Central memory CD8-positive, alpha-beta T cell (primary cell): ENCODE measurements at regions not wholly inside any gene's neighbourhood (a gene's known extent, or its start where the extent isn't known, plus 50 kb on each side); places are given as distances from the start of the nearest gene placed in this dataset.

Source experiments
- ATAC-seq: fragments of 150-1000 bp; cut with Tn5 transposase; replicated peaks from 2 replicates; pipeline ENCODE4 v1.10.0; 2022; ENCODE audit warnings: mild to moderate bottlenecking, moderate FRiP score, moderate number of reproducible peaks; ENCODE audit not compliant: poor library complexity, severe bottlenecking; ENCODE audit errors: extremely low read depth
- DNase-seq, 2 donors: peaks; one replicate each; pipeline ENCODE4 v3.0.0; 2021; ENCODE audit warnings: low spot score in 2 of 2
- H3K27ac Mint-ChIP-seq: one replicate; pipeline ENCODE4 v1.8.0; 2022; ENCODE audit warnings: low read depth, mild to moderate bottlenecking, moderate library complexity, mixed read lengths
- H3K27me3 Mint-ChIP-seq: one replicate; pipeline ENCODE4 v1.8.0; 2022; ENCODE audit warnings: mixed read lengths
- H3K36me3 Mint-ChIP-seq: one replicate; pipeline ENCODE4 v1.8.0; 2022; ENCODE audit warnings: mild to moderate bottlenecking, moderate library complexity, mixed read lengths; ENCODE audit not compliant: insufficient read depth
- H3K4me1 Mint-ChIP-seq: one replicate; pipeline ENCODE4 v1.8.0; 2022; ENCODE audit warnings: mixed read lengths
- H3K4me3 Mint-ChIP-seq: one replicate; pipeline ENCODE4 v1.8.0; 2022; ENCODE audit warnings: mild to moderate bottlenecking, moderate library complexity, mixed read lengths
- H3K9me3 Mint-ChIP-seq: one replicate; pipeline ENCODE4 v1.8.0; 2022; ENCODE audit warnings: mixed read lengths

DNA sequence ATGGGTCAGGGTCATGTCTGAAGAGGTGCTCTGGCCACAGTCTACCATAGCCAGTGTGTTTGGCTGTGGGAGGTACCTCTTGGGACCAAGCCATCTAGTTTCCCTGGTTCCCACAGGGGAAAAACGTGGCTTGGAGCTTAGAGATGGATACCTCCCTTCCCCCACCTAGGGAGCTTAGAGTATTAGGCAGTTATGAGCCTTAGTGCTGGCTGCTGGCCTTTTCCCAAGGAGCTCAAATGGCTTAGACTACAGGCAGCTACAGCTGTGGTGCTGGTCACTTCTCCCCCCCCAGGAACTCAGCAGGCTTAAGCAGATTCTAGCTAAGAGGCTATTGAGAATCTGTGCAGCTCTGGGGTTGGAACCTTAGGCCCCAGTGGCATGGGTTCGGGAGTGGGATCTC lies 591.2 kb downstream of the NSUN3 start:
- Mint-ChIP-seq H3K4me1 (no peaks in the 10 kb centered on the region), H3K9me3 (peaks cover 32% of the 10 kb centered on the region), H3K36me3 (no peaks in the 10 kb centered on the region), H3K4me3 (no peak overlapping the region), H3K27ac (no peak overlapping the region), H3K27me3 (no peaks in the 10 kb centered on the region)
- DNase-seq, result no peak
- ATAC-seq, result no peak

GRCh38 chr3:94665922-94666321 lies 603.1 kb downstream of the NSUN3 start:
- Mint-ChIP-seq H3K4me1 (no peaks in the 10 kb centered on the region), H3K9me3 (peaks cover 11% of the 10 kb centered on the region), H3K27ac (no peak overlapping the region), H3K27me3 (no peaks in the 10 kb centered on the region), H3K36me3 (no peaks in the 10 kb centered on the region), H3K4me3 (no peak overlapping the region)
- no peak for DNase-seq
- no peak for ATAC-seq

GRCh38 chr3:94671078-94671477 lies 608.2 kb downstream of the NSUN3 start:
- Mint-ChIP-seq H3K4me3 (no peak overlapping the region), H3K4me1 (no peaks in the 10 kb centered on the region), H3K9me3 (peaks cover 5% of the 10 kb centered on the region), H3K36me3 (no peaks in the 10 kb centered on the region), H3K27ac (no peak overlapping the region), H3K27me3 (no peaks in the 10 kb centered on the region)
- DNase-seq (no peak), ATAC-seq (no peak)

- ATAC-seq (no peak), DNase-seq (no peak)
- H3K4me1 Mint-ChIP-seq, result no peaks in the 10 kb centered on the region
- no peaks in the 10 kb centered on the region for H3K27me3 Mint-ChIP-seq
- no peak overlapping the region for H3K27ac Mint-ChIP-seq
- H3K9me3 Mint-ChIP-seq, result peaks cover 6% of the 10 kb centered on the region
- no peak overlapping the region for H3K4me3 Mint-ChIP-seq
- no peaks in the 10 kb centered on the region for H3K36me3 Mint-ChIP-seq
Observed at GRCh38 chr3:94673876-94674275, 611.0 kb downstream of the NSUN3 start.

DNA sequence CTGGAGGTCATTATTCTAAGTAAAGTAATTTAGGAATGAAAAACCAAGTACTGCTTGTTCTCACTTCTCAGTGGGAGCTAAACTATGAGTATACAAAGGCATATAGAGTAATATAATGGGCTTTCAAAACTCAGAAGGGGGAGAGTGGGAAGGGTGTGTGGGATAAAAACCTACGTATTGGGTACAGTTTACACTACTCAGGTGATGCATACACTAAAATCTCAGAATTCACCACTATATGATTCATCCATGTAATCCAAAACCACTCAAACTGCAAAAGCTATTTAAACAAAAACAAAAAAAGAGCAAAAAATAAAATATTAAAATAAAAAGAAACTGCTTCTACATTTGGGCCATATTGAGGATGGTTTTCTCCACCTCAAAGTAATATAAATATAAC lies 623.3 kb downstream of the NSUN3 start:
- Mint-ChIP-seq H3K36me3 (no peaks in the 10 kb centered on the region), H3K9me3 (no peaks in the 10 kb centered on the region), H3K27ac (no peak overlapping the region), H3K4me3 (no peak overlapping the region), H3K4me1 (no peaks in the 10 kb centered on the region), H3K27me3 (no peaks in the 10 kb centered on the region)
- ATAC-seq, result no peak
- DNase-seq, result no peak

DNA sequence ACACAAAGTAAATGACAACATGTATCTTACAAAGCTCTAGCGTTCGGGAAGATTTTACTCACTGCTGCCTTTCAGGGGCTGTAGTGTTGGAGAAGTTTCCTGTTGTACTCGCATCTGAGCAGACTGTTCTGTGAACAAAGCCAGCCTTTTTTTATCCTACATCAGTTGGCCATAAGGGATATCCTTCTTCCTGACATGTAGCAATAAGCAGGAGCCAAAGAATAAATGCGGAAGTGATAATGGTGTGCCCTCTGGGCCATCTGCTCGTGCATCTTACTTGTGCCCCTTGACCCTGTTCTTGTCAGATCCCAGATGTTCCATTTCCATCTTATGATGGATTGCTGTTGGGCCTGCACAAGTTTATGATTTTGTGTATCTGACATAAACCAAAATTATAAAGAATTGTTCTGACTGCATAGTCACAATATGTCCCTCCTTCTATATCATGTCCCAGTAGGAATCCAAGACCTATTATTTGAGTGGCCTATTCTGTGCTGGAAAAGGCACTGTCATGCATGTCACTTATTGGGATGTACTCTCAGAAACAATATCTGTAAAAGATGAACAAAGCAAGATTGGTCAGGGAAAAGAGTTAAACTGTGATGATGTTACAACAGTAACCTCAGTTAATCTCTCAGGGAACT lies 631.3 kb downstream of the NSUN3 start:
- no peaks in the 10 kb centered on the region for H3K27me3 Mint-ChIP-seq
- peaks cover 7% of the 10 kb centered on the region for H3K9me3 Mint-ChIP-seq
- DNase-seq (no peak), ATAC-seq (no peak)
- H3K4me1 Mint-ChIP-seq, result no peaks in the 10 kb centered on the region
- H3K4me3 Mint-ChIP-seq, result no peak overlapping the region
- no peaks in the 10 kb centered on the region for H3K36me3 Mint-ChIP-seq
- no peak overlapping the region for H3K27ac Mint-ChIP-seq

DNA sequence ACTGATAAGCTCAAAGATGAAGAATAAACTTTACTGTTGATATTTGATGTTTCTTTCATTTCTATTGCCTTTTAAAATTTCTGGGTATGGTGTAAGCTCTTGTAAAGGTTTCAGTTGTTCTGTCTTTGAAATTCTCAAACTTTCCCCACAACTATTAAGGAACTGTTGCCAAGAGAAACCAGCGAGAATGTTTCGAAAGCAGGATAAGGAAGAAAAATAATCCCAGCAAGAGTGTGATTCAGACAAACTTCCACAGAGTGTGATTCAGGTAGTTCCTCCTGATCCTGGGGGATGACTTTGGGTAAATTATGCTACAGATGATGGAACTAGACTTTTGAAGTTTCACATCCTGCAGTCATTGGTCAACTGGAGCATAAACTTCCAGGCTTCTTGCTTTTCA lies 632.0 kb downstream of the NSUN3 start:
- ATAC-seq, result no peak
- Mint-ChIP-seq H3K9me3 (peaks cover 7% of the 10 kb centered on the region), H3K27ac (no peak overlapping the region)

GRCh38 chr3:94704467-94704866 lies 641.6 kb downstream of the NSUN3 start:
- no peak overlapping the region for H3K27ac Mint-ChIP-seq
- no peak overlapping the region for H3K4me3 Mint-ChIP-seq
- no peaks in the 10 kb centered on the region for H3K4me1 Mint-ChIP-seq
- no peak for DNase-seq
- H3K9me3 Mint-ChIP-seq, result peaks cover 5% of the 10 kb centered on the region
- ATAC-seq, result no peak
- no peaks in the 10 kb centered on the region for H3K27me3 Mint-ChIP-seq
- no peaks in the 10 kb centered on the region for H3K36me3 Mint-ChIP-seq

More for the DNA sequence above, 632.0 kb downstream of the NSUN3 start:
- Mint-ChIP-seq H3K27me3 (no peaks in the 10 kb centered on the region), H3K36me3 (no peaks in the 10 kb centered on the region), H3K4me3 (no peak overlapping the region), H3K4me1 (no peaks in the 10 kb centered on the region)
- no peak for DNase-seq

GRCh38 chr3:94709249-94709902 lies 646.5 kb downstream of the NSUN3 start:
- DNase-seq (no peak), ATAC-seq (no peak)
- H3K4me3 Mint-ChIP-seq, result no peak overlapping the region
- peaks cover 22% of the 10 kb centered on the region for H3K9me3 Mint-ChIP-seq
- H3K4me1 Mint-ChIP-seq, result no peaks in the 10 kb centered on the region
- no peaks in the 10 kb centered on the region for H3K27me3 Mint-ChIP-seq
- H3K36me3 Mint-ChIP-seq, result no peaks in the 10 kb centered on the region
- H3K27ac Mint-ChIP-seq, result no peak overlapping the region

DNA sequence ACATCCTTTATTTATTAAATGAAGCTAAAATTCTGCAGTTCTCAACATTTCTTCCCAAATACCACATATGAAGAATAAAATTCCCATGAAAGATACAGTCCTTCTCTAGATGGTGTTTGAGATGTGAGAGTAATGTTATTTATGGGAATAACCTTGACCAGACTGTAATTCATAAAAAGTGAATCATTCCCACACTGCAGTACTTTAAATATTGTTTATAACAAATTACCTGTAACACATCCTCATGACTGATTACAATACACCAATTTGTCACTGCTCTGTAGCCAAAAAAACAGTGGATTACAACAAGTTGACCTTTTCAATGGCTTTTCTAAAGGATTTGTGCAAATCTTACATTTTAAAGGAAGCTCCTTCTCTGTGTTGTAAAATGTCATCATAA lies 651.3 kb downstream of the NSUN3 start:
- Mint-ChIP-seq H3K27me3 (no peaks in the 10 kb centered on the region), H3K4me1 (no peaks in the 10 kb centered on the region)
- DNase-seq, result no peak

DNA sequence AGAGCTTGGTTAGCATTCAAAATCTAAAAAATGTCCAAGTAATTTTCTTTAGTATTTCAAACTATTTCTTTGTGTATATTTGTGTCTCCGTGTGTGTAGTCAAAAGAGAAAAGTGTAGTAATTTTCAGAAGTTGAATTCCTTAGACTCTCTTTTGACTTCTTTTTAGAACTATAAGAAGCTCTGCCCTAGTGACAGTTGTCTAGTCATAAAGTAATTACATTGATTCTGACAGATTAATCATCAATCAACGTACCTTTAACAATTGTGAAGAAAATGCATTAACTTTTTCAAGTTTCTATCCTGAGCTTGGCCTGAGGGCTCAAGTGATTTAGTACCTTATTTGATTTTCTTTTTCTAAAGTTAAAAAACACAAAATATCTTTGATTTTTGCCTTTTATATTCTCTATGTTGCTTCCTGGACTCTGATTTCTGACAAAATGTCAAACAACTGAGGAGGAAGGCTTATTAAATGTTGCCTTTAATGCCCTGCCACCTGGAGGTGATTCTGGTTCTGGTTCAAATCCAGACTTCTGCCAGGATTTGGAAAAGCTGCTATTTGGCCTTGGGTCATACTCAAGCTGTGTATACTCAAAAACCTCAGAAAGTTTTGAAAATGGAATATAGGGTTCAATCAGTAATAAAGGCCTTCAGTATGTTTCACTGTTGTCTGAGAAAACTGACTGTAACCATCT lies 653.6 kb downstream of the NSUN3 start:
- no peak overlapping the region for H3K4me3 Mint-ChIP-seq
- H3K27me3 Mint-ChIP-seq, result no peaks in the 10 kb centered on the region
- peaks cover 26% of the 10 kb centered on the region for H3K9me3 Mint-ChIP-seq
- ATAC-seq (no peak), DNase-seq (no peak)
- no peaks in the 10 kb centered on the region for H3K4me1 Mint-ChIP-seq
- no peak overlapping the region for H3K27ac Mint-ChIP-seq
- H3K36me3 Mint-ChIP-seq, result no peaks in the 10 kb centered on the region

More for the DNA sequence above, 651.3 kb downstream of the NSUN3 start:
- peaks cover 21% of the 10 kb centered on the region for H3K9me3 Mint-ChIP-seq
- no peak overlapping the region for H3K27ac Mint-ChIP-seq
- no peak for ATAC-seq
- no peaks in the 10 kb centered on the region for H3K36me3 Mint-ChIP-seq
- H3K4me3 Mint-ChIP-seq, result no peak overlapping the region

DNA sequence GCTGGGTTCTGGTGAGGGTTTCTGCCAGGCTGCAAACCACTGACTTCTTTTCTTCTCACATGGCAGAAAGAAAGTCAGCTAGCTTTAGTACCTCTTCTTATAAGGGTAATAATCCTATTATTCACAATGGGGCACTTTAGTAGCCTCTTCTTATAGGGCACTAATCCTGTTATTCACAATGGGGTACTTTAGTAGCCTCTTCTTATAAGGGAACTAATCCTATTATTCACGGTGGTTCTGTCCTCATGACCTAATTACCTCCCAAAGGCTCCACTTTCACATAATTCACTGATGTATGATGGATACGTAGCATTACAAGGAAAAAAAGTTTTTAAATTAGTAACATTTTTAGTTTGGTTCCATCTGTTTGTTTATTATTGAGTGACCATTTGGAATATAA lies 671.3 kb downstream of the NSUN3 start:
- Mint-ChIP-seq H3K36me3 (no peaks in the 10 kb centered on the region), H3K9me3 (peaks cover 11% of the 10 kb centered on the region), H3K27ac (no peak overlapping the region), H3K4me1 (no peaks in the 10 kb centered on the region), H3K27me3 (no peaks in the 10 kb centered on the region), H3K4me3 (no peak overlapping the region)
- no peak for DNase-seq
- no peak for ATAC-seq

- H3K27ac Mint-ChIP-seq, result no peak overlapping the region
- H3K9me3 Mint-ChIP-seq, result peaks cover 11% of the 10 kb centered on the region
- H3K36me3 Mint-ChIP-seq, result no peaks in the 10 kb centered on the region
- no peaks in the 10 kb centered on the region for H3K27me3 Mint-ChIP-seq
- DNase-seq (no peak), ATAC-seq (no peak)
- no peaks in the 10 kb centered on the region for H3K4me1 Mint-ChIP-seq
- H3K4me3 Mint-ChIP-seq, result no peak overlapping the region
Observed at GRCh38 chr3:94735354-94735753, 672.5 kb downstream of the NSUN3 start.
